NCI-H2107 treated with DMSO at 0.1 percent for 48 hours (cell line): ENCODE measurements at regions not wholly inside any gene's neighbourhood (a gene's known extent, or its start where the extent isn't known, plus 50 kb on each side); places are given as distances from the start of the nearest gene placed in this dataset.
"Not testable (repeated sequence)": the region's sequence is repeated elsewhere in the genome, so short reads cannot be mapped to it uniquely, and the experiment has no call there.

ENCODE experiments used
- DNase-seq: peaks from one replicate; lab custom pipeline; 2025; ENCODE audit not compliant: unreplicated experiment; lab: John Stamatoyannopoulos, UW

GRCh38 chr6:119834418-119834817 is 484.9 kb upstream of the MAN1A1 start:
- no peak for DNase-seq

- no peak for DNase-seq
Observed at GRCh38 chr6:119832411-119832810, 482.9 kb upstream of the MAN1A1 start.

GRCh38 chr6:119830494-119831295 is 481.1 kb upstream of the MAN1A1 start:
- no peak for DNase-seq

- DNase-seq, result no peak
Observed at GRCh38 chr6:119830069-119830468, 480.5 kb upstream of the MAN1A1 start.

GRCh38 chr6:119829499-119829898 is 479.9 kb upstream of the MAN1A1 start:
- not testable (repeated sequence) for DNase-seq

- no peak for DNase-seq
Observed at GRCh38 chr6:119829006-119829405, 479.4 kb upstream of the MAN1A1 start.

- no peak for DNase-seq
Observed at GRCh38 chr6:119821380-119821779, 471.8 kb upstream of the MAN1A1 start.

- no peak for DNase-seq
Observed at GRCh38 chr6:119818876-119819275, 469.3 kb upstream of the MAN1A1 start.

GRCh38 chr6:119814609-119815400 is 465.2 kb upstream of the MAN1A1 start:
- no peak for DNase-seq

- no peak for DNase-seq
Observed at GRCh38 chr6:119802464-119802863, 452.9 kb upstream of the MAN1A1 start.

GRCh38 chr6:119801056-119801455 is 451.5 kb upstream of the MAN1A1 start:
- DNase-seq, result no peak

- no peak for DNase-seq
Observed at GRCh38 chr6:119800526-119800925, 451.0 kb upstream of the MAN1A1 start.

- no peak for DNase-seq
Observed at GRCh38 chr6:119799596-119800509, 450.3 kb upstream of the MAN1A1 start.

- no peak for DNase-seq
Observed at GRCh38 chr6:119791736-119792135, 442.2 kb upstream of the MAN1A1 start.

- no peak for DNase-seq
Observed at GRCh38 chr6:119781365-119781764, 431.8 kb upstream of the MAN1A1 start.

- DNase-seq, result no peak
Observed at GRCh38 chr6:119768201-119768600, 418.6 kb upstream of the MAN1A1 start.

GRCh38 chr6:119764927-119765681 is 415.5 kb upstream of the MAN1A1 start:
- no peak for DNase-seq

- no peak for DNase-seq
Observed at GRCh38 chr6:119760046-119760445, 410.5 kb upstream of the MAN1A1 start.

GRCh38 chr6:119758385-119758784 is 408.8 kb upstream of the MAN1A1 start:
- DNase-seq, result no peak

- DNase-seq, result no peak
Observed at GRCh38 chr6:119757467-119757866, 407.9 kb upstream of the MAN1A1 start.

- no peak for DNase-seq
Observed at GRCh38 chr6:119749335-119749734, 399.8 kb upstream of the MAN1A1 start.
